CD4-positive, alpha-beta T cell treated with Interleukin-2 at 100 ng/mL for 4 hours (primary cell): ENCODE measurements at regions not wholly inside any gene's neighbourhood (a gene's known extent, or its start where the extent isn't known, plus 50 kb on each side); places are given as distances from the start of the nearest gene placed in this dataset.
"Not testable (repeated sequence)": the region's sequence is repeated elsewhere in the genome, so short reads cannot be mapped to it uniquely, and the experiment has no call there.

Source experiments
- DNase-seq: peaks from one replicate; pipeline ENCODE4 v3.0.0-alpha.2; 2020; ENCODE audit warnings: low spot score

DNA sequence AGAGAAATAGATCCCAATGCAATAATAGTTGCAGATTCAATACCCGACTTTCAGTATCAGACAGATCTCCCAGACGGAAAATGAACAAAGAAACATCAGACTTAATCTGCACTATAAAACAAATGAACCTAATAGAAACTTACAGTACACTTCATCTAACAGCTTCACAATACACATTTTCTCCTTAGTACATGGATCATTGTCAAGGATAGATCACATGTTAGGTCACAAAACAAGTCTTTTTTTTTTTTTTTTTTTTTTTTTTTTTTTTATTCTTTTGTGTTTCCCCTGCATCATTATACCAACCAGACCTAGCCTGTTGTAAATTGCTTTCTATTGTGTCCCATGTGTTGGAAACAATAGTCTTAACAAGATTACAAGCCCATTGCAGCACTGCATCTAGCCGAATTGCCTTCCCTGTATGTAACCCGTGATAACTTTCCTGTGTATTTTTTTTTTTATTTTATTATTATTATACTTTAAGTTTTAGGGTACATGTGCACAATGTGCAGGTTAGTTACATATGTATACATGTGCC, 134.0 kb upstream of the MAD2L1 start:
- not testable (repeated sequence) for DNase-seq

DNA sequence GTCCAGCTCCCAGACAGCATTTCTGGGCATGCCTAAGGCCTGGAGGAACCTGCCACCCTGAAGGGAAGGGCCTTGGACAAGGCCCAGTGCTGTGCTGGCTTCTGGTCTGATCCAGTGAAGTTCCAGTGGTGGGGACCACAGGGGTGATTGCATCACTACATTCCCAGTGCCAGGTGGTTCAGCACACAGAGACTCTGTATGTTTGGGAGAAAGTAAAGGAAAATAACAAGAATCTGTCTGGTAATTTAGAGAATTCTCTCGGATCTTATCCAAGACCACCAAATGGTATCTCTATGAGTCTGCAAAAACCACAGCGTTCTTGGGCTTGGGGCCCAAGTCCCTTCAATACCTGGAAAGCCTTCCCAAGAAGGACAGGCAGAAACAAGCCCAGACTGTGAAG, 131.8 kb upstream of the MAD2L1 start:
- no peak for DNase-seq

- no peak for DNase-seq
These were observed 111.0 kb upstream of the MAD2L1 start for GRCh38 chr4:120177603-120178002.

- DNase-seq: no peak
These were observed 108.6 kb upstream of the MAD2L1 start for GRCh38 chr4:120175272-120175671.

- DNase-seq: no peak
These were observed 97.2 kb upstream of the MAD2L1 start for GRCh38 chr4:120163895-120164294.

GRCh38 chr4:120158841-120159463, 92.3 kb upstream of the MAD2L1 start:
- no peak for DNase-seq

- DNase-seq: no peak
These were observed 91.4 kb upstream of the MAD2L1 start for GRCh38 chr4:120158046-120158445.

GRCh38 chr4:120156120-120156718, 89.6 kb upstream of the MAD2L1 start:
- peak; percentile 69 for DNase-seq

DNA sequence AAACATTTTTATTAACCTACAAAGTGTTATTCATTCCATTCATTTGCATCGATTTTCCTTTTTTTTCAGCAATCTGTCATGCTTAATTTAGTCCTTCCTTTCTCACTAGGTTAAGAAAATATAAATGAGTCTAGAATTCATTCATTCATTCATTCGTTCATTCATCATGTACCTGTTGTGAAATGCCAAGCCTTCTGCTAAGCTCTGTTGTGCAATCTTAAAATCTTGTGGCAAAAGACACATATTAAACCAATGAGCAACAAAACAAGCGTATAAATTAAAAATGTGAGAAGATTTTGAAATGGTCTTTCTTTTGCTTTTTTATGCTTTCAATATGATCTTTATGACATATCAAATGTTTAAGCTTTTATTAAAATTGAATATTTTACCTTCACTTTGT, 88.6 kb upstream of the MAD2L1 start:
- no peak for DNase-seq

- DNase-seq: no peak
These were observed 78.0 kb upstream of the MAD2L1 start for GRCh38 chr4:120144634-120145033.

- DNase-seq: no peak
These were observed 77.4 kb upstream of the MAD2L1 start for GRCh38 chr4:120144041-120144440.

- DNase-seq: no peak
These were observed 72.7 kb upstream of the MAD2L1 start for GRCh38 chr4:120139392-120139791.

DNA sequence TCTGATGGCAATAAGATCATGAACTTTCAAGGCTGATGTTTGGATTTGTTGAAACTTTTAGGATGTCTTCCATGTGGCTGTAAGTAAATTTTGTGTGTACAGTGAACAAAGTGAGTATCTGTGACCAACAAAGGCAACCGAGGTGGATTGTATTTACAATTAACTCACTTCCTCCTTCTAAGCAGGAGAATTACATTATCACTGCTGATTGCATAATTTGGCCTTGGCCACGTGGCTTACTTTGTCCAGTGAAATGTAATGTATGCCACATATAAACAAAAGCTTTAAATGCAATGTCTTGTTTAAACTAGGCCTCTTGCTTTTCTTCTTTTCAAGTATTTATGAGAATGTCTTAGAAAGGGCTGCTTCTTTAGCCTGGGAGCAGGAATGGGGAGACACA, 66.3 kb upstream of the MAD2L1 start:
- DNase-seq: no peak

DNA sequence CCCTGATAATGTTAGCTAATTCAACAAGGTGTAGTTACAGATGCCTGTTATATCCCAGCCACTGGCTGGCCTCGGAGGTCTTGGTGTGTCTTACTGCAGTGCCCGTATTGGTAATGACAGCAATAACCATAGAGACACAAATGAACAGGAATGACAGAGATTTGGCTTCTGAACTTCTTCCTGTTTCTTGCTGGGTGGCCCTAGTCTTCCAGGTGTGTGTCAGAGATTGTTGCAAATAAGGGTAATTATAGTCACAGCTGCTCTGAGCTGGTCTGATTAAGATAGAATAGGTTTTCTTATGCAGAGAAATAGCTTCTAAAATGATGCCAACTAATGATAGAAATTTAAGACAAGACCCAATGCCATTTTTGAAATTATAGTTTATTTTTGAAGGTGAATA, 64.1 kb upstream of the MAD2L1 start:
- no peak for DNase-seq
